ENCODE measurements at regions not wholly inside any gene's neighbourhood (a gene's known extent, or its start where the extent isn't known, plus 50 kb on each side); places are given as distances from the start of the nearest gene placed in this dataset.

- no peak for DNase-seq
Observed at GRCh38 chr10:121102706-121103105, 251.5 kb downstream of the WDR11 start.

- no peak for DNase-seq
Observed at GRCh38 chr10:121104476-121105111, 253.4 kb downstream of the WDR11 start.

- no peak for DNase-seq
Observed at GRCh38 chr10:121106611-121107010, 255.4 kb downstream of the WDR11 start.

GRCh38 chr10:121108051-121108450 lies 256.9 kb downstream of the WDR11 start:
- DNase-seq, result no peak

DNA sequence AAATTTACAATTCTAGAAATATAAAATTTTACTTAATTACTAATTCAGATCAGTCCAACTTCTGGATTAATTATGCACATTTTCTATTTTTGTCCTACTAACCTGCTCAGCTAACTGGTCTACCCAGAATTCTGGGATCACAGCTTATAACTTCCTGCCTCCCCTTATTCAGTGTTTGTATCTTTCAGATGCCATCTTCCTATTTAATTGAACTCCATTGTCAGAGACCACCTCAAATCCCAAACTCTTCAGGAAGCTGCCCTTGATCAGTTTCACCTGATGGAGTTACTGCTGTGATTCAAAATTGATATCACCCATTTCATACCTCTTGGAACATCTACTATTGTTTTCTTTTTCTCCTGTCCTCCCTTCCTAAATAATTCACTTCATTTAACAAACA lies 259.2 kb downstream of the WDR11 start:
- no peak for DNase-seq

GRCh38 chr10:121112136-121112535 lies 261.0 kb downstream of the WDR11 start:
- DNase-seq, result no peak

DNA sequence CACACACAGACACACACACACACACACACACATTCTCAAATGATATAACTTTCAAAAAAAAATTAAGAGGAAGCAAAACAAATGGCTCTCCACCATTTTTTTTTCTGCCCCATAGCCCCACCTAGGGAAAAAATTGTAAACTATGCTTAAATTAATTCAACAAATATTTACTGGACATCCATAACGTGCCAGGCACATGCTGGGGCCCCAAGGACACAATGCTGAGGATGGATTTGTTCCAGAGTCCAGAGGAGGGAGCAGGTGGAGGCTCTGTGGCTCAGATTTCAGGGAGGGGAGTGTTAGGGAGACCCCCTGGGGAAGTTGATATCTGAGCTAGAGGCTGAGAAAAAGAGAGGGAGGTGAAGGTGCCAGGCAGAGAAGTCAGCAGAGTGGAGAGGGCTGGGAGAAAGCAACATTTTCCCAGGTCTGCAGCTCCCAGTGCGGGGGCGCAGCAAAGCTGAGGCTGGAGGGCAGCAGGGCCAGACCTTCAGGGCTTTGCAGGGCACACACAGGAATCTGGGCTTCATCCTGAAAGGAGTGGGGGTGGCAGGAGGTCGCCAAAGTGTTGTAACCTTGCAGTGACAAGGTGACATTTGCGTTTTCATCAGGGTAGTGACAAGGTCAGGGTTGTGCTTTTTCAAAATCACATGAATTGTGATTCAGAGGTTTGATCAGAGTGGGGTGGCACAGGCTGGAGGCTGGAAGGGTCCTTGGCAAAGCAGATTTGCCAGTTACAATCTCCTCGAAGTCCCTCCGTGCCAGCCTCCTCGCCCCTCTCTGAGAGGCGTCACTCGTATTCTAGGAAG lies 261.6 kb downstream of the WDR11 start:
- no peak for DNase-seq

DNA sequence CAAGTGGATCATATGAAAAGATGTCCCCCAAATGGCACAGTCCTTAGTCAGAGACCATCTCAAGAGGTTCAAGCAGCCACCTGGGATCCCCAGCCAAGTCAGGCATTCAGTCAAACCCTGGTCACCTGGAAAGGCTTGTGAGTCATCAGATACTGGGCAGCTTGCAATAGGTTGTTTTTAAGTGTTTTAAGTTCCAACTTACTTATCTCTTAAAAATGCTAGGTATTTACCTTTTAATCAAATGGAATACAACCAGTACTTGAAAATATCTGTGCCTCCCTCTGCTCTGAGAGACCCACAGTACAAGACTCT lies 262.2 kb downstream of the WDR11 start:
- DNase-seq, result no peak

DNA sequence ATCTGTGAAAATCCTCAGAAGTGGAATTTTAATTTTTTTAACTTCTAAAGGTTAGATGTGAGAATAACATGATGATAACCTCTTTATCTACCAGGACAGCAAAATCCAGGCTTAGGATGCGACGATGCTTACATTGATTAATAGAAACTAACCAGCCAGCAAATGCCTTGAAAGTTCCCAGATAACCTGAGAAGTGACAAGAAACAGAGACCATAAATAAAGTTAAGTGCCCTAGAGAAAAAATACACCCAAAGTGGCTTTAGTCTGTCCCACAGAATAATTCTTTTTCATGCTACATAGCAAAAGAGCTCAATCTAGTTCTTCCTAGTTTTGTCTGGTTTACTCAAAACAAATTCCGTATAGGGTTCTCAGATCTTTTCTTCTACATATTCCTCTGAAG lies 262.7 kb downstream of the WDR11 start:
- no peak for DNase-seq

DNA sequence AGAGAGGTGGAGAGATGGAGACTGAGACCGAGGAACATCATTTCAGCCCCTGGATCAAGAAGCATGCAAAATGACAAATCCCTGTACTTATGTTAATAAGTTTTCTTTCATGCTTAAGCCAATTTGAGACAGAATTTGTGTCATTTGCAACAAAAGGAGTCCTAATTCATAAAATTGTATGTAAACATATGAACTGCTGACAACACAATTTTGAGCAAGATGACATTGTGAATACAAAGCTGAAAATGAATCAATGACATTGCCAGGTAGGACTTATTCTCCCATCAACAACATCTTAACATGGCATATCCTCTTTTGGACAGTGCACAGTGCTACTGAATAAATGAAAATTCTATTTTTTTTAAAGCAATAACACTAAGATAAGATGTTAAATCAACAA lies 264.0 kb downstream of the WDR11 start:
- no peak for DNase-seq

- DNase-seq, result no peak
Observed at GRCh38 chr10:121121462-121121861, 270.3 kb downstream of the WDR11 start.

GRCh38 chr10:121127151-121127906 lies 276.2 kb downstream of the WDR11 start:
- DNase-seq, result no peak

- no peak for DNase-seq
Observed at GRCh38 chr10:121128164-121128563, 277.0 kb downstream of the WDR11 start.

GRCh38 chr10:121129266-121129665 lies 278.1 kb downstream of the WDR11 start:
- no peak for DNase-seq

DNA sequence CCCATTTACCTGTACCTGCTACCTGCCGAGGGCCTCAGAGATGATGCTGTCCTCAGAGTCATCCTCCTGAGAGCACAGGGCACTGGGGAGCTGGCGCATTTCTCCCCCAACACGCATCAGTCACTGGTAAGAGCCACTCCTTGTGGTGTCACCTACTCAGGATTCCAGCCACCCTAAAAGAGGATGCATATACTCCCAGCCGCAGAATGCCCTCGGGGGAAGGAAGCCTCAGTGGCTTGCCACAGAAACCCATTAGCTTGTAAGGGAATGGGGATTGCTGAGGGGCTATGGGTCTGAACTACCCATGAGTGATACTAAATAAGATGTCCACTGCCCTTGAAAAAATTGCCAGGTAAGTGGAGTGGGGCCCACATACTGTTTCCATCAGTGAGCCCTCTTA lies 279.2 kb downstream of the WDR11 start:
- DNase-seq, result no peak

GRCh38 chr10:121131014-121131413 lies 279.9 kb downstream of the WDR11 start:
- DNase-seq, result no peak

- no peak for DNase-seq
Observed at GRCh38 chr10:121131426-121132265, 280.5 kb downstream of the WDR11 start.

DNA sequence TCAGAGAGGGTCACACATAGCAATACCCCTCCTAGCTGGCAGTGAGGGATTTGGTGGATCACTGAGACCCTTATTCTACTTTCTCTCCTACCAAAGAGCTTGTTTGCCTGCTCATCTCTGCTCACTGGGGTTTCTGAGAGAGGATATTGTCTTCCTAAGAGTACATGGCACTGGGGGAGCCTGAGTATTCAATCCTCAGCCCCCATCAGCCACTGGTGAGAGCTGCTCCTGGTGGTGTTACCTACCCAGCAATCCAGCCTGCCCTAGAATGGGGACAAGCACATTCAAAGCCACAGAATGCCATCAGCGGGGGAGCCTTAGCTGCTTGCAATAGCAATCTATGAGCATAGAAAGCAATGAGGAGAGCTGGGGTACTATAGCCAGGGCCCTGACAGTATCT lies 281.1 kb downstream of the WDR11 start:
- no peak for DNase-seq

- DNase-seq, result no peak
Observed at GRCh38 chr10:121133901-121134300, 282.7 kb downstream of the WDR11 start.

DNA sequence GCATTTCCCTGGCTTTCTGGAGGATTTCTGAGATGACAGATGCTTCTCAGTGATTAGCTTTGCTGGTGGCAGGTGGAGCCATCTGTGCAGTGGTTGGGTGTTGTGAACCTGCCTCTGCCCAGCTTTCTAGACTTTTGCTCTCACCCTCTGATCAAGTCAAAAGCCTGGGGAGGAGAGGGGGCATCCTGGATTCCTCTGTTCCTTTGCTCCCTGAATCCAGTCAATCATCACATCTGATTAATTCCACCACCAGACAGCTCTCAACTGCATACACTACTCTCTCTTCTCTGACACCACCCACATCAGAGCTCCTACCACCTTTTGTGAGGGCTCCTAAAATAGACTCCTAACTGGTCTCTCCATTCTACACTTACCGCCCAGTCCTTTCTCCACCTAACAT lies 283.5 kb downstream of the WDR11 start:
- no peak for DNase-seq

- no peak for DNase-seq
Observed at GRCh38 chr10:121135512-121135911, 284.4 kb downstream of the WDR11 start.

- no peak for DNase-seq
Observed at GRCh38 chr10:121137533-121137932, 286.4 kb downstream of the WDR11 start.

Measured in CD4-positive, alpha-beta T cell treated with Interleukin-6 for 4 hours (primary cell).